CD14-positive monocyte (primary cell): ENCODE measurements at regions not wholly inside any gene's neighbourhood (a gene's known extent, or its start where the extent isn't known, plus 50 kb on each side); places are given as distances from the start of the nearest gene placed in this dataset.

ENCODE experiments used
- DNase-seq, 3 donors: peaks; one replicate each; pipeline ENCODE4 v3.0.0-alpha.2; 2011 to 2022
- H2AFZ ChIP-seq: 2 replicates; pipeline ENCODE4 v1.6.0; 2012; ENCODE audit warnings: mild to moderate bottlenecking, low read depth, low read length, inconsistent platforms; ENCODE audit not compliant: insufficient read depth, poor library complexity, severe bottlenecking
- H3K27ac ChIP-seq, 2 donors: 1 replicate in 1 of 2; 2 replicates in 1 of 2; pipeline ENCODE4 v1.5.1; 2012 to 2013; ENCODE audit warnings: low read length in 2 of 2, control low read depth in 1 of 2, inconsistent platforms in 1 of 2, low read depth in 1 of 2, mild to moderate bottlenecking in 1 of 2
- H3K27me3 ChIP-seq, 2 donors: one replicate each; pipeline versions ENCODE4 v1.6.0 to v1.6.1; 2011 to 2013; ENCODE audit warnings: low read length in 2 of 2; ENCODE audit not compliant: control insufficient read depth in 2 of 2, insufficient read depth in 2 of 2
- H3K36me3 ChIP-seq, 2 donors: replicated peaks in 1 of 2; 1 replicate in 1 of 2; 2 replicates in 1 of 2; pipeline versions ENCODE4 v1.5.1 to v1.6.1; 2012 to 2013; ENCODE audit warnings: low read length in 2 of 2, control low read depth in 1 of 2, inconsistent platforms in 1 of 2, mild to moderate bottlenecking in 1 of 2; ENCODE audit not compliant: insufficient read depth in 2 of 2, control insufficient read depth in 1 of 2
- H3K4me1 ChIP-seq, 2 donors: 1 replicate in 1 of 2; 2 replicates in 1 of 2; pipeline versions ENCODE4 v1.5.1 to v1.6.1; 2012 to 2013; ENCODE audit warnings: low read length in 2 of 2, control low read depth in 1 of 2, inconsistent platforms in 1 of 2, mild to moderate bottlenecking in 1 of 2, moderate library complexity in 1 of 2; ENCODE audit not compliant: insufficient read depth in 2 of 2, control insufficient read depth in 1 of 2
- H3K4me2 ChIP-seq: replicated peaks from 2 replicates; pipeline ENCODE3; 2012; ENCODE audit warnings: low read length, moderate library complexity, mild to moderate bottlenecking; ENCODE audit not compliant: poor library complexity, severe bottlenecking; ENCODE audit errors: extremely low read depth
- H3K4me3 ChIP-seq, 3 experiments: fragments of 200-600 bp in 1 of 3; sonication (generic) in 1 of 3; replicated peaks in 1 of 3; 1 replicate in 2 of 3; 2 replicates in 1 of 3; pipeline ENCODE4 v1.5.1; 2011 to 2013; ENCODE audit warnings: low read length in 3 of 3, mild to moderate bottlenecking in 3 of 3, control low read depth in 2 of 3, low read depth in 2 of 3, inconsistent platforms in 1 of 3, moderate library complexity in 1 of 3
- H3K79me2 ChIP-seq: 2 replicates; pipeline ENCODE4 v1.6.0; 2012; ENCODE audit warnings: mild to moderate bottlenecking, control low read depth, inconsistent platforms, low read length, moderate library complexity; ENCODE audit not compliant: insufficient read depth
- H3K9ac ChIP-seq: 2 replicates; pipeline ENCODE4 v1.6.0; 2017; ENCODE audit warnings: low read length, mild to moderate bottlenecking; ENCODE audit not compliant: insufficient read depth, poor library complexity, severe bottlenecking
- H3K9me3 ChIP-seq, 2 donors: replicated peaks in 1 of 2; 1 replicate in 1 of 2; 2 replicates in 1 of 2; pipeline versions ENCODE4 v1.5.1 to v1.6.1; 2012 to 2013; ENCODE audit warnings: low read length in 2 of 2, control low read depth in 1 of 2; ENCODE audit not compliant: control insufficient read depth in 1 of 2, insufficient read depth in 1 of 2
- H4K20me1 ChIP-seq: 2 replicates; pipeline ENCODE4 v1.6.0; 2012; ENCODE audit warnings: mild to moderate bottlenecking, low read length, control low read depth, moderate library complexity; ENCODE audit not compliant: insufficient read depth
- H3K27ac Mint-ChIP-seq, 7 donors: one replicate each; pipeline ENCODE4 v1.8.0; 2020; ENCODE audit warnings: mild to moderate bottlenecking in 7 of 7, mixed read lengths in 7 of 7, moderate library complexity in 6 of 7, inconsistent platforms in 2 of 7
- H3K27me3 Mint-ChIP-seq, 3 donors: one replicate each; pipeline ENCODE4 v1.8.0; 2021 to 2022; ENCODE audit warnings: low read depth in 3 of 3, mild to moderate bottlenecking in 3 of 3, mixed read lengths in 3 of 3, moderate library complexity in 3 of 3, inconsistent platforms in 1 of 3
- H3K36me3 Mint-ChIP-seq, 2 donors: one replicate each; pipeline ENCODE4 v1.8.0; 2020; ENCODE audit warnings: mixed read lengths in 2 of 2, inconsistent platforms in 1 of 2, mild to moderate bottlenecking in 1 of 2
- H3K4me1 Mint-ChIP-seq: one replicate; pipeline ENCODE4 v1.8.0; 2020; ENCODE audit warnings: mild to moderate bottlenecking, mixed read lengths
- H3K4me3 Mint-ChIP-seq, 2 donors: one replicate each; pipeline ENCODE4 v1.8.0; 2020; ENCODE audit warnings: mild to moderate bottlenecking in 2 of 2, mixed read lengths in 2 of 2, moderate library complexity in 1 of 2
- H3K9me3 Mint-ChIP-seq, 7 donors: one replicate each; pipeline ENCODE4 v1.8.0; 2020 to 2022; ENCODE audit warnings: mixed read lengths in 7 of 7, mild to moderate bottlenecking in 6 of 7, moderate library complexity in 6 of 7, inconsistent platforms in 2 of 7
- WGBS: methylation state at CpG from one replicate; pipeline ENCODE4 v1.1.5; 2013; ENCODE audit warnings: missing lambda C conversion rate; ENCODE audit not compliant: insufficient coverage; 5-methylcytosine and 5-hydroxymethylcytosine counted together
- intact Hi-C, 2 donors: fragments of 100-400 bp; cut with micrococcal nuclease; formaldehyde crosslinking; loops; one replicate each; pipeline versions ENCODE4 v1.15.0 to v1.15.1; 2023
- TF ChIP-seq, protein P1 (sequence below): fragments of 200-600 bp; IDR thresholded peaks from one replicate; pipeline ENCODE4 v1.8.0; 2022; ENCODE audit warnings: antibody characterized with exemption, mild to moderate bottlenecking

DNA sequence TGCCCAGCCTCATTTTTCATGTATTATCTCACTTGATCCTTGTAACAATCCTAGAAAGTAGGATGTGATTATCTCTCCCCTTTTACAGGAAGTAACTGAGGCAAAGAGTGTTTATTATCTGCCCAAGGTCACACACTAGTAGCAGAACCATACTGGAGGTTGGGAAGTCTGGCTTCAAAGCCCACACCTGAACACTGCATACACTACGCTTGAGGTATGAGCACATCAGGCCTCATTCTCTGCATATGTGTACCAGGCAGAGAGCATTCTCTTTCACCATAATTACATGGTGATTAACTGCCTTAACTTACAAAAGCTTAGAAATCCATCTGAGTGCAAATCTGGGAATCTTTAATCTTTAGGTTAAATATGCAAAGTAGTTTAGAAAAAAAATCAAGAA lies 361.8 kb downstream of the MFSD1 start:
- Mint-ChIP-seq H3K36me3 (no peaks in the 10 kb centered on the region), H3K4me1 (no peaks in the 10 kb centered on the region), H3K27ac (no peak overlapping the region), H3K9me3 (peaks cover 0 to 10% (median 2%) of the 10 kb centered on the region in 7 donors), H3K27me3 (peaks cover 2 to 3% (median 3%) of the 10 kb centered on the region in 3 donors), H3K4me3 (no peak overlapping the region)
- intact Hi-C loops, result no loop called here
- H3K79me2 ChIP-seq, result no peaks in the 10 kb centered on the region
- WGBS, result no CpG with 5 or more reads among the region's 1 CpG
- DNase-seq, result no peak
- no peak overlapping the region for H2AFZ ChIP-seq
- no peaks in the 10 kb centered on the region for H3K27me3 ChIP-seq
- H3K4me3 ChIP-seq, result no peak overlapping the region
- no peaks in the 10 kb centered on the region for H3K4me1 ChIP-seq
- H3K4me2 ChIP-seq, result no peak overlapping the region
- TF ChIP-seq, protein P1, sequence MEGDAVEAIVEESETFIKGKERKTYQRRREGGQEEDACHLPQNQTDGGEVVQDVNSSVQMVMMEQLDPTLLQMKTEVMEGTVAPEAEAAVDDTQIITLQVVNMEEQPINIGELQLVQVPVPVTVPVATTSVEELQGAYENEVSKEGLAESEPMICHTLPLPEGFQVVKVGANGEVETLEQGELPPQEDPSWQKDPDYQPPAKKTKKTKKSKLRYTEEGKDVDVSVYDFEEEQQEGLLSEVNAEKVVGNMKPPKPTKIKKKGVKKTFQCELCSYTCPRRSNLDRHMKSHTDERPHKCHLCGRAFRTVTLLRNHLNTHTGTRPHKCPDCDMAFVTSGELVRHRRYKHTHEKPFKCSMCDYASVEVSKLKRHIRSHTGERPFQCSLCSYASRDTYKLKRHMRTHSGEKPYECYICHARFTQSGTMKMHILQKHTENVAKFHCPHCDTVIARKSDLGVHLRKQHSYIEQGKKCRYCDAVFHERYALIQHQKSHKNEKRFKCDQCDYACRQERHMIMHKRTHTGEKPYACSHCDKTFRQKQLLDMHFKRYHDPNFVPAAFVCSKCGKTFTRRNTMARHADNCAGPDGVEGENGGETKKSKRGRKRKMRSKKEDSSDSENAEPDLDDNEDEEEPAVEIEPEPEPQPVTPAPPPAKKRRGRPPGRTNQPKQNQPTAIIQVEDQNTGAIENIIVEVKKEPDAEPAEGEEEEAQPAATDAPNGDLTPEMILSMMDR, result no peak
- no peaks in the 10 kb centered on the region for H4K20me1 ChIP-seq
- no peaks in the 10 kb centered on the region for H3K36me3 ChIP-seq
- no peak overlapping the region for H3K27ac ChIP-seq
- no peaks in the 10 kb centered on the region for H3K9me3 ChIP-seq
- no peak overlapping the region for H3K9ac ChIP-seq

DNA sequence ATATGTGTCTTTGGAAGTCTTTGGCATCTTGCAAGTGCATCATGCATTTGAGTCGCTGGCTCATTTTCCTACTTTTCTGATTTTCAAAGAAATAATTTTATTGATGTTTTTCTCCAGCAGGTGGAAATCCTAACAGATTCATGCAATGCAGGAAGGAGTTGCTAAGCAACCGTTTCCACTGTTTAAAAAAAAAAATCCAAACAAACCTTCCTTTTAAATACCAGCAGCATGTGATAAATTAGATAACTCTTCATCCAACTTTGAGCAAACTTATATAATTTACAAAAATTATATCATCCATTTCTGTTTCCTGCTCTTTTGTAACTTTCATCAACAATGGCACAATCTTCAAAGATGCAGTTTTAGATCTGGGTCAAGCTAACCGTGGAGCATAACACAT lies 364.1 kb downstream of the MFSD1 start:
- H3K4me1 ChIP-seq, result no peaks in the 10 kb centered on the region
- peaks cover 0 to 2% (median 0%) of the 10 kb centered on the region in 3 donors for H3K27me3 Mint-ChIP-seq
- H3K27me3 ChIP-seq, result no peaks in the 10 kb centered on the region
- H3K36me3 ChIP-seq, result no peaks in the 10 kb centered on the region
- no peaks in the 10 kb centered on the region for H3K9me3 ChIP-seq
- no CpG with 5 or more reads among the region's 3 CpGs for WGBS
- H3K9ac ChIP-seq, result no peak overlapping the region
- H3K36me3 Mint-ChIP-seq, result no peaks in the 10 kb centered on the region
- H3K27ac ChIP-seq, result no peak overlapping the region
- intact Hi-C loops, result no loop called here
- no peaks in the 10 kb centered on the region for H3K4me1 Mint-ChIP-seq
- no peak overlapping the region for H3K4me3 Mint-ChIP-seq
- no peaks in the 10 kb centered on the region for H4K20me1 ChIP-seq
- H3K4me2 ChIP-seq, result no peak overlapping the region
- no peak overlapping the region for H2AFZ ChIP-seq
- H3K27ac Mint-ChIP-seq, result no peak overlapping the region
- no peak overlapping the region for H3K4me3 ChIP-seq
- no peaks in the 10 kb centered on the region for H3K79me2 ChIP-seq
- TF ChIP-seq, protein P1, result no peak
- DNase-seq, result no peak
- H3K9me3 Mint-ChIP-seq, result peaks cover 0 to 12% (median 4%) of the 10 kb centered on the region in 7 donors
